HPDE6-E6E7 (cell line): ENCODE measurements at regions not wholly inside any gene's neighbourhood (a gene's known extent, or its start where the extent isn't known, plus 50 kb on each side); places are given as distances from the start of the nearest gene placed in this dataset.

Experiments used
- DNase-seq: peaks from one replicate; pipeline ENCODE4 v3.0.0; 2011; ENCODE audit warnings: missing footprints; ENCODE audit errors: extremely low spot score

- DNase-seq: no peak
Measured at GRCh38 chr16:80300876-80301275, 239.9 kb upstream of the DYNLRB2 start.

DNA sequence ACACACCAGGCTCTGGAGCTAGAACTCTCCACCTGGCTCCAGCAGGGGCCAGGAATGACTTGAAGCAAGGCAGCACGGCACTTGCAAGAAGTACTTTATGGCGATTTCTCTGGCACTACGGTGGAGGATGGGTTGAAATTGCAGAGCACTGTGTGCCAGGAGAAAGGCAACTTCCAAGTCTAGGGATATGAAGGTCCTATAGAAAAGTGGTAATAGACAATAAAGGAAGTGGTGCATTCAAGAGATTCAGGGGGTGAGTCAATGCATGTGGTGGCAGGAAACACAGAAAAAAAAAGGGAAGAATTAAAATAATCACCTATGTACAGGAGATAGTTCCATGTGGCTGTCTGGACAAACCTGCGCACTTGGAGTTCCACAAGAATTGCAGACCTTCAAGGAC is 240.3 kb upstream of the DYNLRB2 start:
- DNase-seq: no peak

DNA sequence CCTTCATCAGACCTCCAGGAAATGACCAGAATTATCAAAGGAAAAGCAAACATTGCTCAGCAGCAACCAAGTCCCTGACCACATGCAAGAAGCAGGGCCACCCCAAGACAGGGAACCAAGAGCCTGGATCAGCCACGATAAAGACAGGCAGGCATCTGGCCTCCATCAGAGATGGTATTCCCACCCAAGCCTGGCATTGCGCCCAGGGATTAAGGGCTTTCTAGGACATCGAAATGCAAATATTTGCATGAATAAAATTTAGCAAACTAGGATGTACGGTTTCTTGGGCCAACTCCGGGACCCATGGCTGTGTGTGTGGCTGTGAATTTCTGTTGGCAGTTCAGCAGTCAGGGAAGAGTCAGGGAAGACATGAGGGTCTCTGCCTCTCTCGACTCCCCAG is 241.4 kb upstream of the DYNLRB2 start:
- DNase-seq: no peak

- no peak for DNase-seq
Measured at GRCh38 chr16:80298676-80299075, 242.1 kb upstream of the DYNLRB2 start.

DNA sequence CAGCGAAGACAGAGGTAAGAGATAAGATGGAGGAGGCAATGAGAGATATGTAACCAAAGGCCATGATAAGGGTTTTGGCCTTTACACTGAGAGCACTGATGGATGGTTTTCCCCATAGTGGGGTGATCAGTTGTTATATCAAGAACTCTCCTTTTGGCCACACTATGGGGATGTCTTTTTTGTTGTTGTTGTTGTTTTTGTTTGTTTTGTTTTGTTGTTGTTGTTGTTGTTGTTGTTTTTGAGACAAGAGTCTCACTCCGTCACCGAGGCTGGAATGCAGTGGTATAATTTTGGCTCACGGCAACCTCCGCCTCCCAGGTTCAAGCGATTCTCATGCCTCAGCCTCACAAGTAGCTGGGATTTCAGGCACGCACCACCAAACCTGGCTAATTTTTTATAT is 244.8 kb upstream of the DYNLRB2 start:
- DNase-seq: no peak

- no peak for DNase-seq
Measured at GRCh38 chr16:80294172-80294571, 246.6 kb upstream of the DYNLRB2 start.

- no peak for DNase-seq
Measured at GRCh38 chr16:80288616-80289015, 252.2 kb upstream of the DYNLRB2 start.

DNA sequence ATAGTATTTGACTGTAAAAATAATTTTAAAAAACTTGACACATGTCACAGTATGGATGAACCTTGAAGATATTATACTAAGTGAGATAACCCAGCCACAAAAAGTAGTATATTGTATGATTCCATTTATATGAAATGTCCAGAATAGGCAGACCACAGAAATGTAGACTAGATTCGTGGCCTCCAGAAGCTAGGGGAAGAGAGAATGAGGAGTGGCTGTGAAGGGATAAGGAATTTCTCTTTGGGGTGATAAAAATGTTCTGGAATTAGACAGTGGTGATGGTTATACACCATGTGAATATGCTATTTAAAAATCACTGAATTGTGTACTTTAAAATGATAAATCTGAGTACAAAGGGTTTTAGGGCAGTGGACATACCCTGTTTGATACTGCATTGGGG is 253.1 kb upstream of the DYNLRB2 start:
- DNase-seq: no peak

- DNase-seq: peak; percentile 27
Measured at GRCh38 chr16:80285104-80285503, 255.7 kb upstream of the DYNLRB2 start.

GRCh38 chr16:80283466-80284392 is 257.1 kb upstream of the DYNLRB2 start:
- DNase-seq: no peak

DNA sequence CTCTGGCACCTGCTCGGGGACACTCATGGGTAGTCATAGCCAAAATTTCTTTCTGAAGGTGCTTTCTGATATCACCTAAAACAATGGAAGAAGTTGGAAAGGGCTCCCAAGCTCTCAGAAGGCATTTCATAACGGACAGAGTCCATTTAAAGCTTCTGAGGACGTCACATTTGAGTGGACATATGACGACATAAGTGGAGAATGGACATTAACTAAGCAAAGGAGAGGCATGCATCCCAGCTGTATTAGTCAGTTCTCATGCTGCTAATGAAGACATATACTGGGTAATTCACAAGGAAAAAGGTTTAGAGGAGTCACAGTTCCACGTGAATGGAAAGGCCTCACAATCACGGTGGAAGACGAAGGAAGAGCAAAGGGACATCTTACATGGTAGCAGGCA is 260.2 kb upstream of the DYNLRB2 start:
- no peak for DNase-seq

DNA sequence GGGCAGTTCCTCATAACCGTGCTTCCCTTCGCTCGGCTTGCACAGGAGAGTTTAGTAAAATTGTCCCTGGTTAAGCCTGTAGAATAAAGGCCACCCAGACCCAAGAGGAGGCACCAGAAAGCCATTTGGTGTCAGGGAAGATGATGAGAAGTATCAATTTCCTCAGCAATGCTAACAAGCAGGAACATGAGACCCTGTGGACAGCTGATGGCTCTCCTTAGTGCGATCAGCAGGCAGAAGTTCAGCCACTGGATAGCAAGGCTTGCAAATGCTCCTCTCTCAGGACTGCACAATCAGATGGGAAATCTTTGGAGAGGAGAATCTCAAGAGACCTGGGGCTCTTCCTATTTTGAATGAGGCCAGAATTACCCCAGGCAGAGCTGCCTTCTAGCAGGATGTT is 261.1 kb upstream of the DYNLRB2 start:
- DNase-seq: no peak

- DNase-seq: no peak
Measured at GRCh38 chr16:80277182-80277581, 263.6 kb upstream of the DYNLRB2 start.

- DNase-seq: peak; percentile 14
Measured at GRCh38 chr16:80274576-80275191, 266.1 kb upstream of the DYNLRB2 start.

GRCh38 chr16:80273635-80274538 is 266.9 kb upstream of the DYNLRB2 start:
- DNase-seq: peak; percentile 48

- DNase-seq: no peak
Measured at GRCh38 chr16:80265624-80266306, 275.0 kb upstream of the DYNLRB2 start.

GRCh38 chr16:80263848-80264694 is 276.7 kb upstream of the DYNLRB2 start:
- no peak for DNase-seq

GRCh38 chr16:80263181-80263823 is 277.5 kb upstream of the DYNLRB2 start:
- no peak for DNase-seq

DNA sequence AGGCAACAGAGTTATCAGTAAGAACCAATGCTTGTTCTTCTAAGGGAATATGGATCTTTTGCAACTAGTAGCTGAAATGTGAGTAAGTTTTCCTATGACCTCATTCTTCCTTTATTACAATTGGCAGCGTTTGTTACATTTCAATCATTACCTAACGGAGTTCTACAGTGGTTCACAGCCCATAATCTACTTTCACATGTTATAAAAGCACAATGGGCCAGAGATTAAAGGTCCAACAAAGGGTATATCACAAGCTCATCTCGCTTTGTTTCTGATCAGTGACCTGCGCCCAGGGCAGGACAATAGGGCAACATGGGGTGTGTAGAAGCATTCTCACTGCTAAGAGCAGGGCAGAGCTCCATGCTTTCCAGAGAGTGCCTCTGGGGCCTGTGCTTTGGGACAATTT is 279.9 kb upstream of the DYNLRB2 start:
- no peak for DNase-seq

- DNase-seq: no peak
Measured at GRCh38 chr16:80259290-80259805, 281.4 kb upstream of the DYNLRB2 start.
